Fibroblast of skin of left quadriceps (primary cell): ENCODE measurements at regions not wholly inside any gene's neighbourhood (a gene's known extent, or its start where the extent isn't known, plus 50 kb on each side); places are given as distances from the start of the nearest gene placed in this dataset.
"Not testable (repeated sequence)": the region's sequence is repeated elsewhere in the genome, so short reads cannot be mapped to it uniquely, and the experiment has no call there.

ENCODE experiments used
- DNase-seq, 2 experiments: peaks; one replicate each; pipeline ENCODE4 v3.0.0-alpha.2; 2013; ENCODE audit warnings: low read depth in 2 of 2

DNA sequence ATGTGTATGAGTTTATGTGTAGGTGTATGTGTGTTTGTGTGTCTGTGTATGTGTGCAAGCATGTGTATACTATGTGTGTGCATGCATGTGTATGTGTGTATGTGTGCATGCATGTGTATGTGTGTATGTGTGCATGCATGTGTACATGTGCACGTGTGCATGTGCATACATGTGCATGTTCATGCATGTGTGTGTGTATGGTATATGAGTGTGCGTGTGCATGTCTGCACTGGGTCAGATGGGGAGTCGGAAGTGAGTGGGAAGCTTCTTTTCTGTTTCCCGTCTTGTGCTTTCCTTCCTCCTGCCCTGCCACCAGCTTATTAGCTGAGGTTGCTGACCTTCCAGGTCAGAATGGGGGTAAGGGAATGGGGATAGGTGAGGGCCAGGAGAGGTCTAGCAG, 174.7 kb downstream of the MAP2K4 start:
- no peak for DNase-seq

- DNase-seq: no peak
Observed at GRCh38 chr17:12201294-12201880, 180.7 kb downstream of the MAP2K4 start.

DNA sequence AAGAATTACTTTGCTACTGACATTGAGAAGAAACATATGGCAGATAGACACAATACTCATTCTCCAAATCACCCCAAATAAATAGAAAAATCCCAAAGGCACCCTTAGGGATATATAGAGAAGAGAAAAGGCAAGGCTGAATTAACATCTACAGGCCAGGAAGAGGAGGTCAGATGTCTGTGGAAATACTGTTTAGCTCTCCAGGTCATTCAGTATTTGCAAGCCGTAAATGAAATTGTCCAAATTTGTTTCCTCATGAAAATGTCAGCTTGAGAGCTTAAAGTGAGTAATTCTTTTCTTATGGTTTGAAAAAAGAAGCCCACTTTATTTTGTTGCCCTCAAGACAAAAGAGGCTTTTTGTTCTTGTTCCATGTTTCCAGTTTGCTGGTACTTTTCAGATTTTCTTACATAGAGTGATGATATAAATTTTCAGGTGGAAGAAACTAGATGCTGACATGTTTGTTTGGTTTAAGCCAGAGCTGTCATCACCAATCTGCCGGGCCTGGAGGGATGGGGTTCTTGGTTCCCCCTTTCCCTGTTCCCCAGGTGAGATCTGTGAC, 189.0 kb downstream of the MAP2K4 start:
- no peak for DNase-seq

- not testable (repeated sequence) for DNase-seq
Observed at GRCh38 chr17:12220714-12221439, 200.2 kb downstream of the MAP2K4 start.

DNA sequence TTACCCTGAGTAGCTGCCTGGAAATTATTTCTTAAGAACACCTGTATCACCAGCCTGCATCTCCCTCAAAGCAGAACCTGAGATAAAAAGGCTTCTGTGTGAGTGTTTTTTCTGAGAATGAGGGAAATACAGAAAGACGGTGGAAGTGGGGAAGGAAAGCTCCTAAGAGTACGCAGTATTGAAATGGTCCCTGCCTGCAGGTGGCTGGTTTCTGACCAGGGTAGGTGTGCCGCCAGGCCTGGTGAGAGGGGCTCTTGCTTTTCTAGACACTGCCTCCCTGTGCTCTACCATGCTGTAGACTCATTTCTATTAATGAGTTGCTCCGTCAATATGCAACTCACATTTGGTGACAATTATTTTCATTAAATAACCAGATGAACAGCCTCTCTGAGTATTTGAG, 201.7 kb downstream of the MAP2K4 start:
- no peak for DNase-seq

DNA sequence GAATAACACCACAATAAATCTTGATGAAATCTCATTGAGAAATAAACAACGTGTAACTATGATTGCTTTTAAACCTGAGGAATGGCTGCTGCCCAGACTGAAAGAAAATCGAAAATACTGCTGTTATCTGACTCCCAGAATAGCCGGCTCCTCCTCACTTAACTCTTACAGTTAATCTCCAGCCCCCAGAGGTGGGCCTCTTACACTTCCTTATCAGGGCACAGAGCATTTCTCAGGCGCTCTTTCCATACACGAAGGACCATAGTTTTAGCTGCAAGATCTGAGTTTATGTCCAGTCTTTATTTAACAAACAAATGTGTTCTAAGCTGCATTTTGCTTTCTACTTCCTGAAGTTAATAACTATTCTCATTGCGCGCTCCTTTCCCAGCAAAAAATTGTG, 206.9 kb downstream of the MAP2K4 start:
- DNase-seq: no peak

DNA sequence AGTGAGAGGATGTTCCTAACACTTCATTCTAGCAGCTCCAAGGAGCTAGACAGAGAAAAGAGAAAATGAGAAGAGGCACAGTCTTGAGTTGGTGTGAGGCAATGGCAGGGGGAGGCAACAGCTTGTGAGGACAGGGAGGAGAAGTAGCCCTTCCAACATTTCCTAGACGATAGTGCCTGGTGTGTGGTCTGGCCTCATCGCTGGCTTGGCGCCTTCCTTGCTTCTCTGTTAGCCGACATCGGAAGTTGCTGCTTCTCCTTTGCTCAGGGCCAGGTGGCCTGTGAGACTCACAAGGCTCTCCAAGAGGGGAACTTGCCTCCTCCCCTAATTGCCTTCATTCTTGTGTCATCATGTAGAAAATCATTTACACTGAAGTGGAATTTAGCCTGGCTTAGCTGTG, 208.7 kb downstream of the MAP2K4 start:
- DNase-seq: no peak

DNA sequence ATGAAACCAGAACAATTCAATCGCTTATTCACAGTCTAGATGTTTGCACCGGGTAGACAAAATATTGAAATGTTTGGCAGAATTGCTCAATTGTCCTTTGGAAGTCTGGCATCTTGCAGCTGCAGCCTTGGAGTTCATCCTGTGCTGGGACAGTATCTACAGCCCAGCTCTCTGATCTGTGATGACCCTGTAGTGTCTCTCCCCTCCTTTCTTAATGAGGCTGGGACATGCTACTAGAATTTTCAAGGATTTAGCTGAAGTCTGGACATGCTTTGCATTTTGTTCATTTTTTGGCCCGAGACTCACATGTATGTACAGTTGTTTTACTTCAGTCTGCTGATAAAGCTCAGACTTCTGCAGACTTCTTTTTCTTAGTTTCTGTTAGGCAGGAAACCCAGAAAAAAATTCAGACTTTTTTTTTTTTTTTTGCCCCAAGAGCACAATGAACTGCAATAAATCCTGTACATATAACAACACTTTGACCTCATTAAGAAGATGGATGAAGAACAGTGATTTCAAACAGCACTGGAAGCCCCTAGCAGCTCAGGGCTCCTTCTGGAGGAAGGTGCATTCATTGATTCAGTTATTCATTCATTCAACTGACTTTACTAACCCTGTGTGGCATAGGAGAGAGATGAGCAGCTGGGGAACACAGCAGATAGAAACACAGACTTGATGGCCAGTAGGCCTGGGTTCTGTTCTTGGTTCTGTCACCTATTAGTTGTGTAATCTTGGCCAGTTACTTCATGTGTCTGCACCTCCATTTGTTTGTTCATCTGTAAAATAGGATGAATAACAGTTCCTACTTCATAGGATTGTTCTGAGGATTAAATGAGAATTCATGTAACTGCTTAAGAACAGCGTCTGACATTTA, 210.0 kb downstream of the MAP2K4 start:
- no peak for DNase-seq

DNA sequence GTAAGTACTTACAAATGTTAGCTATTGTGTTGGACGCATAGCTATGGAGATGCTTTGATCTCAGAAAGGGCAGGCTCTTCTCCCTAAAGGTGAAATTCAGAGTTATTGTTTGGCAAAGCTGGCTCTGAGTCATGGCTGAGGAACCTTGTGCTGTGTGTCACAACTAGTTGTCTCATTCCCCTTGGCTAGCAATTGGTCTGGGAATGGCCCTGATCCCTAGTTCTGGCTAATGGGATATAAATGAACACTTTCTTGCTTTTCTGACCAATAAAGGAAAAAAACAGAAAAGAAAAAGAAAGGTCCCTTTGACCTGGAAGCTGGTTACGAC, 210.6 kb downstream of the MAP2K4 start:
- DNase-seq: no peak

DNA sequence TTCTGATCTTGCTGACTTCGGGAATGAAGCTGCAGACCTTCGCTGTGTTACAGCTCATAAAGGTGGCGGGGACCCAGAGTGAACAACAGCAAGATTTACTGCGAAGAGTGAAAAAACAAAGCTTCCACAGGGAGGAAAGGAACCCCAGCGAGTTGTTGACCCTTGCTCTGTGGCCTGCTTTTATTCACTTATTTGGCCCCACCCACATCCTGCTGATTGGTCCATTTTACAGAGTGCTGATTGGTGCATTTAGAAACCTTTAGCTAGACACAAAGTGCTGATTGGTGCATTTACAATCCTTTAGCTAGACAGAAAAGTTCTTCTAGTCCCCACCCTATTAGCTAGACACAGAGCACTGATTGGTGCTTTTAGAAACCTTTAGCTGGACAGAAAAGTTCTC, 218.3 kb downstream of the MAP2K4 start:
- not testable (repeated sequence) for DNase-seq

DNA sequence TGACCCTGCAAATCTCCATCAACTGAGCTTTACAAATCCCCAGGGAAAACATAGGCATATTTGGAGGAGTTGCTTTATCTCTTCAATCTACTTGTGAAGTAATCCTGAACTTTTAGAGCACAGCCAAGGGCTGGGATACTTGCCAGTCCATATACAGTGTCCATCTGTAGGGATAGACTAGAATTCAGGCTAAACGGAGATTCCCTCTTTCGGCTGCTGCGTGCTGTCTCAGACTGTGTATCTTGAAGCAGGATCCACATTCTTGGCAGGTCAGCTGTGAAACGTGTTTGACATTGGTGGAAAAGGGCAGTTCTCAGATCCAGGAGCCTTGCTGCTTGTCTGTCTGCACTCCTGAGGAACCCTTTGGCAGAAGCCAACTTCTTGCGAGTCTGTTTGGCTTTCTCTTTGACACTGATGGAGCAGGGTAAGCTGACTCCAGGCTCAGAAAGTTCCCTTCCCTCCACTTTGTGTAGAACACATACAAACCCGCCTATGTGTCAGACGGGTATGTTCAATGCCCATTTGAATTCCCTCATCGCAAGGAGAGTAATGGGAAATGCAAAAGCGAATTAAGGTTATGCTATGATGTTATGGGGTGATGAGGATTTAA, 221.8 kb downstream of the MAP2K4 start:
- no peak for DNase-seq

DNA sequence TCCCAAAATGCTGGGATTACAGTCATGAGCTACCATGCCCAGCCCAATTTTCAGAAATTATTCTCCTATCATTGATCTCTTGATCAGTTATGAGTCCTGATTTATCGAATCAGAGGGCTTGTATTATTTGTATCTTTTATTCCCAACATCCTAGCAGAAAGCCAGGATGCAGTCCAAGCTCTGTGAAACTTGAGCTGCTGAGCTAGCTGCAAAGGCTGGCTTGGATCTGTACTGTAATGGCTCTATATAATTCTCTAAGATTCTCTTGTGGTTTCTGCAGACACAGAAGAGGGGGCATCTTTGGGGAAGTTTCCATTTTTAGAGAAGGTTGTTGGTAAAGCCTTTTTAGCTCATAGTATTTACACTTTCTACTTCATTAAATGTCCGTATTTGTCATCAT, 227.1 kb downstream of the MAP2K4 start:
- no peak for DNase-seq

DNA sequence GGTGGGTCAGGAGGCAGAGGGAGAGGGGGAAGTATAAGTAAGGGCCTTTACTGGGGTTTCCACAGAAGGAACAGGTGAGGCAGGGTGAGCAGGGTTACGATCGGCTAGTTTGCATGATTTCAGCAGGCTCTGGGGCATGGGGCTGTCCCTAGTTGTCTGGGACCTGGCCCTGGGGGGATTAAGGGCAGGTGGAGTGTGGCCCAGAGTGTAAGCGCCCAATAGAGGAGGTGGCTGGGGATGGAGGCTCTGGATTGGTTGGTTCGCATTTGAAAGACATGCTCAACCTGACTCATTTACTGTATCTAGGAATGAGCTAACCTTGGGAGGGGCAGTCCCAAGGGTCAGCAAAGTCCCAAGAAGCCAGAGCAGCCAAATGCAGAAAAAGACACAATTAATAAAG, 230.3 kb downstream of the MAP2K4 start:
- no peak for DNase-seq

GRCh38 chr17:12252462-12252861, 231.8 kb downstream of the MAP2K4 start:
- DNase-seq: no peak

- DNase-seq: no peak
Observed at GRCh38 chr17:12254460-12254859, 233.8 kb downstream of the MAP2K4 start.

DNA sequence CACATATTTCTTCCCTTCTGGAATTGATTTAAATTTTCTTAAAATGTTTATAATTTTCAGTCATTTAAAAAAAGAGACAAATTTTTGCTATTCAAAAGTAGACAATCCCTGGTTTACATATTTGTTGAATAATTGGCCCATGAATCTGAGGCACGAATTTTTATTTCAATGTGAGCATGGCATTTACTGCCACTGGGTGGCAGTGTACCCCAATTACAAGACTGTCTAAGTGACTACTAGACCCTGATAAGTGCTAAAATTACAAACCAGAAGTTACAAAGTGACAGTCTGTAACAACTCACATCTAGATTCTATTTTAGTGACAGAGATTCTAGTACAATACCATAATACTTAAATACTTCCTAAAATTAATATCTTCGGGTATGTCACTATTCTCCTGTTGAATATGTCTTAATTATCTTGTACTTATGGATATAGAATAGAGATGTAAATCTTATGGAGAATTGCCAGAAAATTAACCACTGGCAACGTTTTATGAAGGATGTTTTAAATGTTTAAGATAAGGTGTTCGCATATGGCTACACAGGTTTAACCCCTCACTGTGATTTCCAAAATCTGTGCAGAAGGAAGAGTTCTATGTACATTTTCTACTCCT, 235.8 kb downstream of the MAP2K4 start:
- DNase-seq: peak; percentile 32 to 39

- no peak for DNase-seq
Observed at GRCh38 chr17:12257176-12257575, 236.5 kb downstream of the MAP2K4 start.

DNA sequence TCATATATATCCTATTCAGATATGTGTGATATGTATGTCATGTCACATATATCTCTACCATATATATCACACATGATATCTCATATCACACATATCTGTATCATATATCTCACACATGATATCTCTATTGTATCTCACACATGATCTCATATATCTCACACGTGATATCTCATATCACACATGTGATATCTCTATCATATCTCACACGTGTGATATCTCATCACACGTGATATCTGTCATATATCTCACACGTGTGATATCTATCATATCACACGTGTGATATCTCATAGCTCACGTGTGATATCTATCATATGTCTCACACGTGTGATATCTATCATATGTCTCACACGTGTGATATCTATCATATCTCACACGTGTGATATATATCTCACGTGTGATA, 240.7 kb downstream of the MAP2K4 start:
- no peak for DNase-seq

GRCh38 chr17:12269751-12270150, 249.1 kb downstream of the MAP2K4 start:
- DNase-seq: no peak

- DNase-seq: no peak
Observed at GRCh38 chr17:12277827-12278226, 257.1 kb downstream of the MAP2K4 start.

GRCh38 chr17:12282056-12282455, 261.4 kb downstream of the MAP2K4 start:
- DNase-seq: no peak

DNA sequence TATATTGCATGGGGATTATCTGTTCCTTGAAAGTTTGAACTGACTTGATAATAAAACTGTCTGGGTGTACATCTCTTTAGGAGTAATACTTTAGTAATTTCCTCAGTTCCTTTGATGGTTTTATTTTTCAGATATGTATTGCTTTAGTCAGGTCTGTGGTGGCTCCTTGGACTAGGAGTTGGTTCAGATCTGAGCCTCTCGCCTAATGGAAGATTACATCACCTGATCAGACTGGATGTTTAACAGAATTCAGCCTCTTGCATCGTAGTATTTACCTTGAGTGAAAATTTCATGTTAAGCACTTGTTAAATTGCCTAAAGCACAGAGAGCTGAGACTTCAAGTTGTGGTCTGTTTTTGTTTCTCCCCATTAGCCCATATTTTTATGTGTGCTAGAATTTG, 267.3 kb downstream of the MAP2K4 start:
- no peak for DNase-seq
